NCI-H128 (cell line): ENCODE measurements at regions not wholly inside any gene's neighbourhood (a gene's known extent, or its start where the extent isn't known, plus 50 kb on each side); places are given as distances from the start of the nearest gene placed in this dataset.

ENCODE experiments used
- DNase-seq: peaks from one replicate; lab custom pipeline; 2025; ENCODE audit not compliant: unreplicated experiment; lab: John Stamatoyannopoulos, UW

DNA sequence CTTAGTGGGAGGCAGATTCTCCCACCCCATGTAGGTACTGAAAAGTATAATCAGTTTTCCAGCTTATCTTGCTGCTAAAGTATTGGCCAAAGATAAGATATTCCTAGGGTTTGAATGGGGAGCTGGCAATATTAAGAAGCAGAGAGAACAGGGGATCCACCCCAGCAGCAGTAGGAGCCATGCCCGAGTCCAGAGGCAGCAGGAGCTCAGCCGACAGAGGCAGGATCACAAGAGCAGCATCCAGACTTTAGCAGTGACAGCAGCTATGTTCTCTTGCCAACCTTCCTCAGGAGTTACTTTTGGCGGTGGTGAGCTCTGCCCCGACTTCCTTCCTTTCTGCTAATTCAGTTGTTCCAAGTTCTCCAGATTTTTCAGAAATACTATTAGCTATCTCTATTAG is 224.5 kb downstream of the GADD45G start:
- no peak for DNase-seq

DNA sequence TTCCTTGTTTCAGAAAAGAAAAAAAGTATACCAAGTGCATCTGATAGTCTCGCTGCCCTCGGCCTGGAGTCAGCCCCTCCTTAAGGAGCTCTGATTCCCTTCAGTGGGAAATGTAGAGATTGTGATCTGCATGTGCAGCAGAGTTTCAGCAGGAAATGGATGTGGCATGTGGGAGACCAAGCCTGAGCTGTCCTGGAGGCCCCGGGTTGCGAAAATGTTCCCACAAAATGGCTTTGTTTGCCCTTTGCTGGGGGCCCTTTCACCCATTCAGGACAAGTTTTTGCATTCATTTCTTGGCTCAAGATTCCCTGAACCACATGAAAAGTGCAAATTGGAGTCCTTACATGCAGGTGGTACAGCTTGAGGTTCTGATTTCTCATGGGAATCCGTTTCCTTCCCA is 230.9 kb downstream of the GADD45G start:
- DNase-seq = no peak

DNA sequence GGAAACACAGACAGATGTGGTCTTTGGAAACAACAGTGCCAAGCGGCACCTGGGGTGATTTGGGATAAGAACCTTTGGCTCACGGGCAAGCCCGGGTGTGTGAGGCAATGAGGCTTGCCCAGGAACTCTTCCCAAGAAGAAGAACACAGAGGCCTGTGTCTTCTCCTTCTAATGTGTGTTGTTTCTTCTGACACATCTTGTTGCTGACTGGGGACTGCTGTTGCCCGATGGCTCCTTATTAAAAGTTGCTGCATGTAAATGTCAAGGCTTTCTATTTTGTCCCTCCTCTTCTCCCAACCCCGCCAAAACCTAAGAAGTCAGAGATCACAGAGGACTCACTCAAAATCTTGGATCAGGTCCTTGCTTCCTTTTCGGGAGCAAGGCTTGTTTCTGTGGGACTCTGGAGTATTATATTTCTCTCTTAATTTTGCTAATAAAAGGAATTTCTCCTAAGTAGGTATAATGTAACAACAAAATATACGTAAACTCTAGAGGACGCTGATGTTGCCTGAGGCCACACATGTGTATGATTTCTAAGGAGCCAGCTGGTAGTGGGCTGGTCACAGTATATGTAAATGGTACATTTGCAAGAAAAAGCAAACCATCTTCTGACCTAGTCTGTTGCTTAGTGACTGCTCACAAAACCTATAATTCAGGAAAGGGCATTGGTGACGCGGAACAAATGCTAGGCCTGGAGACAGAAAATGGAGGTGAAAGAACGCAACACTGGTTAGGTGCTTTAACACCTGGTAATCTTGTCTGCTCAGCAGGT is 232.5 kb downstream of the GADD45G start:
- no peak for DNase-seq

DNA sequence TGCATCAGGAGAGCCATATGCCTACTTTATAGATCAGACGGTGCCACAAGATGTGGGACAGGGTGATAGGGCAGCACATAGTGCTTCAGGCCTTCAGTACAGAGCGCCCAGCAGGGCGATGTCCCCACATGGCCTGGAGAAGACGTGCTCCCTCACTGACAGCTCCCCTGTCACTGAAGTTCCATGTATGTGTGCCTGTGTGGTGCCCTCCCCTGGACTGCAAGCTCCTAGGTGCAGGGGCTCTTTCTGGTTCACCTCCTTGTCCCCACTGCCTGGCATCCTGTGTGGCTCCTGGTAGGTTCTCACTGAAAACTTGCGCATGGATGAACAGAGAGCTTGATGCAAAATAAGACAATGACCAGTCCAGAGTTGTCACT is 233.1 kb downstream of the GADD45G start:
- no peak for DNase-seq

DNA sequence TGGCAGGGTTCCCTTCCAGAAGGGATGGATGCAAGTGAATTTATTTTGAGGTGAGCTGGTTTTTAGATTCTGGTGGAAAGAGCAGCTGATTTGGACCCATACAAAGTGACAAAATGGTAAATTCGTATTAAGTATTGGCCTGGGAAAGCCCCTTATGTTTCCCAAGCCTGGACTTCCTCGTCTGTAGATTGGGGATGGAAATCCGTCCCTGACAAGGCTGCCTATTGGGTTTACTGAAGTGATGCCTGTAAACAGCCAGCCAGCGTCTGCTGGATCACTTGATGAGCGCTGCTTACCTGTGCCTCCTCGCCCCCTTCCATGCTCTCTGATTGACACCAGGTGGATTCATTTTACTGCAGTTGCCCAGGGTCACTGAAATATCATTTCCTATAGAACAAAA is 233.8 kb downstream of the GADD45G start:
- no peak for DNase-seq

DNA sequence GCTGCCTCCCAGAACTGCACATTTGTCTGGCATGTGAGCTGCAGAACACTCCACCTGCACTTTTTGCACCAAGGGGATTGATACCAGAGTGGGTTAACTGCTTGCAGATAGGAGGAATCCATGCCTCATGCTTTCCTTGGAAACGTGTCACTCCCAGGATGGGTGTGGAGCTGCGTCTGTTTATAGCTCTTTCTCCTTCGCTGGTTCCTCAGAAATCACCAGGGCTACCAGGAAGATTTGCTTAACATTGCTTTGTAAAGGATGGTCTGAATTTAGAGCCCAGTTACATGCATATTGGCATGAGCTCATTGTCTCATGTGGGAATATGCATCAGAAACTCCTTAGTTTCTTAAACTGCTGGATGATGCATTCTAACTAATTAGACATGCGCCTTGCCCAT is 234.6 kb downstream of the GADD45G start:
- no peak for DNase-seq

DNA sequence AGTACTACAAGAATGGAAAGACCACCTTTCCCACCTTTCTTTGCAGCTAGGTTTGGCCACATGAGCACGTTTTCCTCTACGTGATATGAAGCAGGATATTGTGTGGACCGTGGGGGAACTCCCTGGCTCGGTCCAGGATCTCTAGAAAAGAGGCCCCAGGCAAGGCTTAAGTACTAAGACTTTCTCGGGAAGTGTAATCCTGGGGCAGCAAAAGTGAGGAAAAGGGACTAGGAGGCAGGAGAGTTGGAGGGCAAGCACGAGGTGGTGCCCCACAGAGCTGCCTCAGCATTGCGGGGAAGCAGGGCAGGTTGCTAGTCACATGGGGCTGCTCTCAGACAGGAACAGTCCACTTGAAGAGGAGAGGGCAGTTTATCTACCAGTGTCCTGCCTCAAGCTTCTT is 235.1 kb downstream of the GADD45G start:
- no peak for DNase-seq

DNA sequence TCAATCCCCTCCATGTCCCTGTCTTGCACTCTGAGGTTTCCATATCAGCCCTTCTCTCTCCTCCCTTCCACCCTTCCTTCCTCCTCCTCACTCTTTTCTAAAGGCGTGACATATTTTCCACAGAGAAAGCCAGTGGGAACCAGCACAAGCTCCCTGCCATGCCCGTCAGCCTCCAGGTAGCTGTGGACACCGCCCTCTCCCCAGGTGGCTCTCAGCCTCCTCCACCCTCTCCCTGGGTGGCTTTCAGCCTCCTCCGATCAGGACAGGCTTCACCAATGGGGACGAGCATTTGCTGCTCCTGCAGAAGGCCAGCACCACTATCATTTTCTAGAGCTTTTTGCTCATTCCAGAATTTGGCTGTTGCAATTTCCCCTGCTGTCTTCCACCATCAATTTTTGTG is 236.6 kb downstream of the GADD45G start:
- no peak for DNase-seq

DNA sequence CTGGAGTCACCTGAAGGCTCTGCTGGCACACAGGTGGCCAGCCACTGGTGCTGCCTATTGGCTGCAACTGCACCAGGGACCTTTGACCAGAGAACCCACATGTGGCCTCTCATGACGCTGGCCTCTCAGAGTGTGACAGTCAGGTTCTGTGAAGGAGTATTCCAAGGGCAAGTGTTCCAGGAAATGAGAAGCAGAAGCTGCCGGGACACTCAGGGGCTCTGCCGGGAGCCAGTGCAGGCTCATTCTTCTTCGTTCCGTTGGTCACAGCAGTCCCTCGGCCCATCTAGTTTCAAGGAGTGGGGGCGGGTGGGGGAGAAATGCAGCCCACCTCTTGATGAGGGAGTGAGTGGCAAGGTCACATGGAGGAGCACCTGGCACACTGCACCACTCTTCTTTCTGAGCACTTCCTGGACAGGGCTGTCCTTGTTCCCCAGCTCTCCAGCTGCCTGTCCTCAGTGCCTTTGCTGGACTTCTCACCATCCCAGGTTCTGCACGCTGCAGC is 237.5 kb downstream of the GADD45G start:
- DNase-seq = no peak

DNA sequence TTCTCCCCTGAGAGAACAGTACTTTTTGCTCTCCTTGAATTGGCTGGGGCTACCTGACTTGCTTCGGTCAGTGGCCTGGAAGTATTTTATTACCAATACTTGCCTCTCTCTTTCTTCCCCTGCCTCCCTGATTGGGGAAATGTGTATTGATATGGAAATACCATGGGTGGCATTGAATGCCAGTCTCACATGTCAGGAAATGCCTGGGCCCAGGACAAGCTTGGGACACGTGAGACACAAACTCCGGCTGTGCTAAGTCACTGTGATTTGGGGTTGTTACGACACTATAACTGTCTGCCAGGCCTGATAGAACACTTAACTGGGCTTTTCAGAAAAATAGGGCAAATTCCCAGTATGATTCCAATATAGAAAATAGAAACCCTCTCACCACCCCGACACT is 238.3 kb downstream of the GADD45G start:
- DNase-seq = no peak

DNA sequence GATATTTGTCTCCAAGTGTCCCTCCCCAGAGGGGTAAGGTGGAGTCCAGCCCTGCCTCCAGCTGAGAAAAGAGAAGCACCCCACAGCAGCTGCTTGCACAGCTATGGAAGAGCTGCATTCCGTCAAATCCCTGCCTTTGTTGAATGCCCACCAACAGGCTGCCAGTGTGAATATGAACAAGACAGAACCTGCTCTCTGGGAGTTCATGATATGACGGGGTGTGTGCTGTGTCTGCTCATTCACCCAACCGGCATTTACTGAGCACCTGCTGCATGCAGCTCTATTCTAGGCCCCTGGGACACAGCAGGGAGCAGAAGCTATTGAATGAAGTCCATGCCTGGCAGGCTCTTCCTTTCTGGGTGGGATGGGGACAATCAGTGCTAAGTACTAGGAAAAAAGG is 238.8 kb downstream of the GADD45G start:
- DNase-seq = no peak

DNA sequence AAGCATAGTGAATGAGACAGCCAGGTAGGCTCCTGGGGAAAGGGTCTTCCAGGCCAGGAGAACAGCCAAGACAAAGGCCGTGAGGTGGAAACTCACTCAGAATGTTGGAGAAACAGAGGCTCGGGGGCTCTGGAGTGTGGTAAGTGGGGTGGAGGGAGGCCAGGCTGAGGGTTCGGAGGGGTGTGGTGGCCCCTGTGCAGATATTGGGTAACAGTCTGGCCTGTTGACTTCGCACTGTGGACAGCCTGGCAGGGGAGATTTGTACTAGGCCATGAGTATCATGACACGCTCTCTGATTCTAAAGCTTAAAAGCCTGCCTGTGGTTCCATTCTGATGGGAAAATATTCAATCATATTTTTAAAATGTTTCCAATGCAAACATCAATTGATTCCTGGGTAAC is 239.3 kb downstream of the GADD45G start:
- no peak for DNase-seq

DNA sequence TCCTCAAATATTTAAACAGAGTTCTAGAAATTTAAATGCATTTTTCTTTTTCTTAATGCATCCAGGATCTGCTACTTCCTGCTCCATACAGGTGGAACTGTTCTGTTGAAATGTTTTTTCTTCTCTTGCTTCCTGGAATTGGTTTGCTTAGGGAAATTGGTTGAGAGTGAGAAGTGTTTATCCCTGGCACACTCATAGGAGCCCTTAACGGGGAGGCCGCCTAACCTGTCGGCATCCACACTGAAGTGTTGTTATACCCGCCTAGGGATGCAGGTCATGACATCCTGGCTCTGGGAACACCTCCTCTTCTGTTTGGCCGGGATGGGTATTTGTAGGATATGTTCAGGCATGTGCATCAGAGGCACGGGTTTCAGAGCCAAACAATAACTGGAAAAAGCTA is 239.7 kb downstream of the GADD45G start:
- no peak for DNase-seq

DNA sequence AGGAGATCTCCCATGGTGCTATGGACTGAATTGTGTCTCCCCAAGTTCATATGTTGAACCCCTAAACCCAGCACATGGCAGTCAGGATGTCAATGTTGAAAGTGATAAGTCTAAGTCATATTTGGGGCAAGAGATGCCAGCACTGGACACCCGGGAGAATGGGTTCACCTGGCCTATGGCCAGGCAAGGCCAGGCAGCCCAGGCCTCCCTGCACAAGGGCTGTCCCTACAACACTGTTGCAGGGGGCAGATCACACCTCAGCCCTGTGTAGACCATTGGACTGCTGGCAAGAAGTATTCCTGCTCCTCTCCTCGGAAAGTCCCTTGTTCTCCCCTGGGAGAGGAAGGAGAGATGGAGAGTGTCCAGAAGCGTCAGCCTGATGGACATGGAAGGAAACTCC is 240.5 kb downstream of the GADD45G start:
- DNase-seq = no peak

DNA sequence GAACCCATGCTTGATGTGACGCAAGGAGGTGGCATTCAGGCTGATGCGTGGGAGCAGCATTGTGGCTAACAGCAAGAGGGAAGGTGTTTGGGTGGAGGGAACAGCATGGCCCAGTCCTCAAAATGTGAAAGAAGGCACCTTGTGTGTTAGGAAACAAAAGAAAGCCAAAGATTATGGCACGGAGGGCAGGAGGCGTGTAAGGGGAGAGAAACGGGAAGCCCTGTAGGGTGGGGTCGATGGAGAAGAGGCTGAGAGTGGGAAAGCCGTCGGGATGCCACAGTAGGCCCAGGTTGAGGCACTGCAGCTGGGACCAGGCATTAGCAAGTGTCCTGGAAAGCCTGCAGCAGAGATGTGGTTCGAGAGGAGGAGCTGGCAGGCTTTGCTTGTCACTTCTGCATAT is 241.1 kb downstream of the GADD45G start:
- DNase-seq = no peak

DNA sequence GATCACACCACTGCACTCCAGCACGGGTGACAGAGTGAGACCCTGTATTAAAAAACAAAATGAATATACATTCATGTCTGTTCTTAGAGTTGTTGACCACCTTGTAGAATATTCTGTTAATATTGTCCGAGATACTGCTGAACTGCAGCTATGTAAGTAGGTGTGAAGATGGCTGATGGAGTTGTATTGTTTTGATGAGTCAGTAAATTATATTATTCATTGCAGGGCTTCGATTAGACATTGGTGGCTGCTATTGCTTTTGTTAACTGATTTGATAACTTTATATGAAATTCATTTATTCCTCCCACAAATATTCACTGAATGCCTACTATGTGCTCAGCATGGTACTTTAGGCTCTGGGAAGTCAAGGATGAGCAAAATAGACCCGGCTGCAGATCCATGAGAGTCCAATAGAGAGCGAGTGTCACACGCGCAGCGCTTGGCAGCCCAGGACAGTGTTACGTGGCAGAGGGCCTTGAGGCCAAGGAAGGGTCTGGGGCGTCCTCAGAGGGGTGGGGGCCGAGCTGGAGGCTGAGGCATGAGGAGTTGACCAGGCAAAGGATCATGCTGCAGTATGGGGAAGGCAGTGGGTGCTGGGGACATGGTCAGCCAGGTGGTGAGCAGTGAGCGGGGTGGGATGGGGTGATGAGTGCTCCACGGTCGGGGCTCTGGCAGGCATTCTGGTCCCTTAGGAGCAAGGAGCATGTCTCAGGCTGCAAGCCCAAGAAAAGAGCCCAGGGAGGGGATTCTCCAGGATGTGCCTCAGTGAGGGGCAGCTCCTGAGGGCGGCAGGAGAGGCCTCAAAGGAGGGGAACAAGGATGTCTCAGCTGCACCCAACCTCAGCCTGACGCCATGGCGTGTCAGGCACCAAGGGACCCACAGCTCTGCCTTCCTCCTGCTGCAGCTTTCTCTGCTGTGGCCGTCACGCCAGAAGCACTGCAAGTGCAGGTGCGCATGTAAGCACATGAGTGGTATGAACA is 243.5 kb downstream of the GADD45G start:
- DNase-seq = no peak

DNA sequence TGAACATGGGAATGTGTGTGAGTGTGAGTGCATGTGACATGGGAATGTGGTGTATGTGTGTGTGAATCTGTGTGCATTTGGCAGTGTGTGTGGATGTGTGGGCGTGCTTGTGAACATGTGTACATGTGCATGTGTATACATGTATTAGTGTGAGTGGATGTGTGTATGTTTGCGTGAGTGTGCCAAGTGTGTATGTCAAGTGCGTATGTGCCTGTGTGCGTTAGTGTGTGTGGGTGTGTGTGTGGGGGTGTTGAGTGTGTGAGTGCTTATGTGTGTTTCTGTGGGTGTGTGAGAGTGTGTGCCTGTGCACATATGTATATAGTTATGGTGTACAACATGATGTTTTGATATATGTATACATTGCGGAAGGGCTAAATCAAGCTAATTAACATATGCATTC is 244.3 kb downstream of the GADD45G start:
- no peak for DNase-seq

DNA sequence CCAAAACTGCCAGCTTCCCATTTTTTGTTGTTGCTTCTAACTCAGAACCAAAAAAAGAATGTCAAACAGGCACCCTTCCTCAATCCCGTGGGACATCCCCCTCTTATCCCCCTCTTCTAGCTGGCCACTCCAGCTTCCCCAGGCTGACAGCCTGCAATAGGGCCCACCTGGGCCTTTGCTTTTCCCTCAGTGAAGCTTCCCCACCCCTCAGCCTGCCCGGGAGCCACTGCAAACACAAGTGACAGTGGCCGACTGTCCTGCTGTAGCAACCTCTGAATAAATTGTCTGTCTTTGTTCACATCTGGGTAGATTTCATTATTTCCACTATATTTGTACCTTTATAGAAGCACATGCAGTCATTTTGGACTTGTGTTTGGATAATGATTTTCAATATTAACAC is 245.3 kb downstream of the GADD45G start:
- no peak for DNase-seq

DNA sequence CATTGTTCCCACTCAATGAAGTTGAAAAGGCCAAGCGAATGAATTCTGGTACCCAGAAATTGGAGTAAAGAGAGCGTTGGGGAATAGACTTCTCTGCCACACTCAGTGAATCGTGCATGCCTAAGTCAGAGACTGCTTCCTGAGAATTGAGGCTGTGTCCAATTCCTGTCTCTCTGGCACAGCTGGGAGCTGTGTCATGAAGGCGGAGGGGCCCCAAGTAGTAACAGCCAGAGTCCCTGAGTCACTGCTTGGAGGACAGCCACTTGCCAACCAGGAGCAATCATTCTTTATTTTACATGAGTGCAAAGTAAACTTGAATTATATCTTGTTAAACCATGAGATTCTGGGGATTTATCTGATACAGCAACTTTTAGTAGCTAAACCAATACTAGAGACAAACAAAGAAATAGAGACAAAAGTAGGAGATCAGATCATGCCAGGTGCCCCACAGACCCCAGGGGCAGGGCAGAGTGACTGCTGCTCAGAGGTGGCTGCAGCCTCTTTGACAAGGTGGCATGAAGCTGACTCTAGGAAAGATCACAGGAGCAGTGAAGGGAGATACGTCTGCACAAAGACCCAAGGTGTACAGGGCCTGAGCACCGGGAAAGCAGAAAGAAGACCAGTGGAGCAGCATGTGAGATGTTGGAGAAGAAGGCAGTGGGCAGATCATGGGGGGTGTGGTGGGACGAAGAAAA is 246.0 kb downstream of the GADD45G start:
- no peak for DNase-seq

DNA sequence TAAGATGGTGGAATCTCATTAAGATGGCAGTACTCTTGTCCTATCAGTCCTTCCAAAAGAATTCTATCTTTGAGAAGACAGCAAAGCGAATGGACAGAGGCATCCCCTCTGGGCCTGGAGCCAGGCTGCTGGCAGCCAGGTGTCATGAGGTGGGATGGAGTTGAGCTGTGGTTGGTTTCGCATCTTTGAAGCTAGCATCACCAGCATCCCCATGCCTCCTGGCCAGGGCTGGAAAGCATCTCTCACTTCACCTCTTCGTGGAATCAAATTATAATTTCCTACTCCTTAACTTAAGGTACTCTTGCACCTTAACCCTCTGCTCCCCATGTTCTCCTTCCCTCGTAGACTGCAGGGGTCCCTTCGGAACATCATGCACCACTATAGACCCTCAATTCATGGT is 248.3 kb downstream of the GADD45G start:
- DNase-seq = no peak

DNA sequence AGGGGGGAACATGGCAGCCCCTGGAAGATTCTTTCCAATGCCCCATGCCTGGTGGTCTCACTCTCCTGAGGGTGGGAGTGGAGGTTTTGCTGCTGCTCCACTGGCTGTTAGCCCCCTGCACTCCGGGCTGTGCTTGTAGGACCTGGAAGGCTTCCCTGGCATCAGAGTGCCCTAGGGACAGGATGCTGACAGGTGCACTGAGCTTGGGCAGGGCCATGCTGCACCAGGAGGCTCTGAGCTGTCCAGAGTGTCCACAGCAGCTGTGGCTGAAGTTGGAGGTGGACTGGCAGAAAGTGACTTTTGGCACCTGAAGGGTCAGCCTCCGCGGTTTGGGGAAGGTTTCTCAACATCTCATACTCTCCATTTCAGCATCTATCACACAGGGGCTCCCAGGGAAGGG is 249.1 kb downstream of the GADD45G start:
- DNase-seq = no peak
